HG03103 (cell line): ENCODE measurements at regions not wholly inside any gene's neighbourhood (a gene's known extent, or its start where the extent isn't known, plus 50 kb on each side); places are given as distances from the start of the nearest gene placed in this dataset.

Source experiments
- ATAC-seq: cut with Tn5 transposase; IDR thresholded peaks from one replicate; pipeline ENCODE4 v1.9.1; 2021; ENCODE audit warnings: low read depth; ENCODE audit not compliant: unreplicated experiment

DNA sequence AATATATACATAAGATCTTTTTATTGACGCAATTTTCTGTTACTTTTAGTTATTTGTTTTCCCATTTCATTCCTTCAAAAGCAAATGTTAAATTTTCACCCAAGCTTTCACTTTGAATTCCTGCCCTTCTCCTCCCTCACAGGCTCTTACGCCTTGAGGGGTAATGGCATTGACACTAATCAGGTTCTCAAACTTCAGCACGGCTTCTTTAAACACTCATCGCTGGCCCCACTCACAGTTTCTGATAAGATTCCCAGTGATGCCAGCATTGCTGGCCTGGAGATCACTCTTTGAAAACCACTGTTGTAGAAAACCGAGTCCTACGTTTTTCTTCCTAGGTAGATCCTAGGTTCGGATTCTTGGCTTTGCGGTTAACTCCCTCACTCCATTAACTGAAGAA is 105.6 kb upstream of the EPB41L3 start:
- no peak for ATAC-seq

GRCh38 chr18:5646739-5647138 is 102.9 kb upstream of the EPB41L3 start:
- no peak for ATAC-seq

- no peak for ATAC-seq
Observed at GRCh38 chr18:5643288-5643687, 99.5 kb upstream of the EPB41L3 start.

- ATAC-seq, result no peak
Observed at GRCh38 chr18:5640939-5641338, 97.1 kb upstream of the EPB41L3 start.

- ATAC-seq, result no peak
Observed at GRCh38 chr18:5639131-5639530, 95.3 kb upstream of the EPB41L3 start.

DNA sequence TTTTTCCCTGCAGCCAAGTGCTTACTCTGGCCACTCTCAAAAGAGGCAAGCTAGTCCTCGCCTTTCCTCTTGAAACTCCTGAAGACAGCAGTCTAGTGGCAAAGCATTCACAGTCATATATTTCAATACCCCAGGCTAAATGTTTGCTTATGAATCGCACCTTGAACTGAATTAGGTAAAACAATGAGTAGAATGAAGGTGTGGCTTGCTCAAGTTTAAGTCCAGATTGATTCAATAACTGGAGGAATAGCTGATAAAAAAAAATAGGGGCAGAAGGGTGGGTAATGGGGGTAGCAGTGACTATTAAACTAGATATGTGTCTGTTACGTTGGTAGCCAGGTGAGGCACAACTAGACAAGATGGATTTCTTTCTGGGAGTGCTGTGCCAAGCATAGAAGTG is 88.2 kb upstream of the EPB41L3 start:
- no peak for ATAC-seq

DNA sequence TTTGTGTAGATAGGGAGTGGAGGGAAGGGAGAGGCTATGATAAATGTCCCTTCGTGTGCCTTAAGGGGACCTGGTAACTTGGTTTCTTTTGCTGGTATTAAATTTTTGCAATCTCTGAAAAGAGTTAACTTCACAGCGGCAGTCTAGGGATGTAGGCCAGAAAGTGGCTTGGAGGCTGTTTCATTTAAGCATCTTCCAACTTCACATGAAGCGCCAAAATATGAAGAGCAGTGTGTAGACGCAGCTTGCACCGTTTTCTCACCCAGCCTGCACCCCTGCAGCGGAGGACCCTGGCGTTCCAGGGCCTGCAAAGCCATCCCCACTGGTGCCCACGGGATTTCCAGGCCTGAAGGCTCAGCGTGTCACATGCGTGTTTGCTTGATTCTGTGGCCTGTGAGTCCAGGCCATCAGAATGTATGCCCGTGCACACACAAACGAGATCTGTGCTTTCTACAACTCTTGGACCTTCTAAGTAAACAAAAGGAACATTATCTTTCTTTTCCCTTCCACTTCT is 87.2 kb upstream of the EPB41L3 start:
- ATAC-seq, result no peak

GRCh38 chr18:5630057-5630899 is 86.5 kb upstream of the EPB41L3 start:
- peak; percentile 69 for ATAC-seq

DNA sequence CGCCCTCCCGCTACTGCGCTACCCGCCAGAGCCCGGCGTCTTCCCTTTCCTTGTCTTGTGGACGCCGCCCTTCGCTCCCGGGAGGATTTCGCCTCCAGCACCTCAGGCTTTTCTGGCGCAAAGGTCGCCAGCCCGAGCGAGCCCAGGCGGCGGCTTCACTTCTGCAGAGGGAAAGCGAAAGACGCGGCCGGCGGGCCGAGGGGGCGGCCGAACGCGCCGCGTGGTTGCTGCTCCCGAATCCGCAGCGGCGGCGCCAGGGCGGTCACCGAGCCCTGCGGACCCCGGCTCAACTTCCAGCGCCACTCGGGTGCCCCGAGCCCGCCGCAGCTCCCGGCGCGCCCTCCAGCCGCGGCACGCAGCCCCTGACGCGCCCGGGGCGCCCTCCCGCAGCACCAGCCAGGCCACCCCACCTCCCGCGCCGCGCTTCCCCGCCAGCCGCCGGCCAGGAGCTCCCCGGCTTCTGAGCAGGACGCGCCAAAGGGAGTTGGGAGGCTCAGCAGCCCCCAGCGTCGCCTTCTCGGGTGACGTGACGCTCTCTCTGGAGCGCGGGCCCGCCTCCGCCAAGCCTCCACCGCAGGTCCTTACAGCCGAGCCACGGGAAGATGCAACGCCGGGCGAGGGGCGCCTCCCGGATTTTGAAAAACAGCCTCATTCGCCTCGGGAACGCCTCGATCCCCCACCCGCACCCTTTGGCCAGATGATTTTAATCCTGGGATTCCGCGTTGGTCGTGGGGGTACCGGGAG is 84.9 kb upstream of the EPB41L3 start:
- no peak for ATAC-seq

GRCh38 chr18:5627776-5628511 is 84.1 kb upstream of the EPB41L3 start:
- no peak for ATAC-seq

- ATAC-seq, result no peak
Observed at GRCh38 chr18:5626130-5626880, 82.5 kb upstream of the EPB41L3 start.

- no peak for ATAC-seq
Observed at GRCh38 chr18:5625076-5625475, 81.3 kb upstream of the EPB41L3 start.

- no peak for ATAC-seq
Observed at GRCh38 chr18:5622905-5623304, 79.1 kb upstream of the EPB41L3 start.

DNA sequence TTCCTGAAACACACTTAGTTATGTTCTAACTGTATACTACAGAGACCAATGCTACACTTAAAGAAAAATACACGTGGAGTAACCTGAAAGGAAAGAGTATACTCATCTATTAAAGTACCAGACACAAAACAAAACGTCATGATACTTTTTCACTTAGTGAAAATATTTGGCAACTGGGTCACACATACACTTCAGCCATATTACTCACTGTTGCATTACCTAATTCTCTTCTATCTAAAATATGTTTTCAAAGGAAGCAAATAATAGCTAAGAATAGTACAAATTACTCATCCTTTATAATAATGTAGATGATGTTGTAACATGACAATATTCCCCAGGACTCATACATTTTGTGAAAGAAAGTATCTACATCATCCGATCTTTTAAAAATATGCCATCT is 76.5 kb upstream of the EPB41L3 start:
- no peak for ATAC-seq

DNA sequence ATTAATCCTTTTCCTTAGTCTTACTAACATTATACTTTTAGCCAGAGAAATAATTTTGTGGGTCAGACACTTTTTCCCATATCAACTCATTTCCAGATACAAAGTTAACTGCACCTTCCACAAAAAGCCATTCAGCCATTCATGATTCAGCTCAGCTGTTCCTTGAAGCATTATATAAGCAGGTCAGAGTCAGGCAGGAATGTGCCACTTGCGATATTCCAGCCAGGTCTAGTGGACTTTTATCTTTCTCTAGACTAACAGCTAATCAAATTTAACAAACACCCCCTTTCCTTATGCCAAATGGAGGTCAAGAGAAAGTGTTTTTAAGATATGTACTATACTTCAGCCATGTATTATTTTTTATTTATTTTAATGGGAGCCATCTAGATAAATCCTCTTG is 75.6 kb upstream of the EPB41L3 start:
- ATAC-seq, result no peak

GRCh38 chr18:5618047-5618688 is 74.4 kb upstream of the EPB41L3 start:
- no peak for ATAC-seq

DNA sequence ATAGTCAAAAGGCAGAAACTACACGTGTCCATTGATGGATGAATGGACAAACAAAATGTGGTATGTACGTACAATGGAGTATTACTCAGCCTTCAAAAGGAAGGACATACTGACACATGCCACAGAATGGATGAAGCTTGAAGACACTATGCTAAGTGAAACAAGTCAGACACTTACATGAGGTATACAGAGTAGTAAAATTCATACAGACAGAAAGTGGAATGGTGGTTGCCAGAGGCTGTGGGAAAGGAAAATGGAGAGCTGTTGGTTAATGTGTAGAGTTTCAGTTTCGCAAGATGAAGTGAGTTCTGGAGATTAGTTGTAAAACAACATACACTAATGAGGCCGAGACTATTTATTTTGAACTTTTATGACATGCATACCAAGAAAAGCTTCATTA is 67.4 kb upstream of the EPB41L3 start:
- ATAC-seq, result no peak

DNA sequence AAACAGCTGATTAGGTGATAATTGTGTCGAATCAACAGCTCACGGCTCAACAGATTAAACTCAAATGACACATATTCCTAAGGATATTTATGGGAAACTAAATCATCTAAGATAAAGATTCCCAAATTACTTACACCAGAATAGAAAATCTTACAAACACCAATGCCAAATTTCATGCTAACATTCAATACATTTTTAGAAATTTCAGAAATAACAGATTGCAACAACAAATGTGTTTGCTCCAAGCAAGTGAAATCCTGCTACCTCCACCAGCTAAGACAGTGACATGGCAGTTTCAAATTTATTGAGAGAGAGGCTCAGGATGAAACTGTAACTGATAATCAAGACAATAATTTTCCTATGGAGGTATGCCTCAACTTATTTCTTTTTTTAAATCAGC is 65.0 kb upstream of the EPB41L3 start:
- no peak for ATAC-seq

- no peak for ATAC-seq
Observed at GRCh38 chr18:5606951-5607350, 63.2 kb upstream of the EPB41L3 start.

- ATAC-seq, result no peak
Observed at GRCh38 chr18:5604778-5605177, 61.0 kb upstream of the EPB41L3 start.
